Heart right ventricle (tissue), 16 donors: ENCODE measurements at regions not wholly inside any gene's neighbourhood (a gene's known extent, or its start where the extent isn't known, plus 50 kb on each side); places are given as distances from the start of the nearest gene placed in this dataset.

Source experiments
- ATAC-seq, 8 donors: fragments of 200-7000 bp; cut with Tn5 transposase; one replicate each; pipeline ENCODE4 v1.9.1; 2020; ENCODE audit warnings: mild to moderate bottlenecking in 8 of 8, moderate library complexity in 8 of 8, moderate number of reproducible peaks in 1 of 8
- DNase-seq, 2 donors: peaks; one replicate each; pipeline ENCODE4 v3.0.0-alpha.2; 2020
- H3K27ac ChIP-seq, 10 donors: fragments of 200-600 bp; sonication (generic) in 2 of 10; one replicate each; pipeline versions ENCODE4 v1.5.0 to v1.8.0; 2020 to 2022; ENCODE audit warnings: mild to moderate bottlenecking in 3 of 10
- H3K27me3 ChIP-seq, 7 donors: fragments of 200-600 bp; one replicate each; pipeline ENCODE4 v1.8.0; 2021 to 2022; ENCODE audit warnings: mild to moderate bottlenecking in 2 of 7
- H3K36me3 ChIP-seq, 9 donors: fragments of 200-600 bp; sonication (generic) in 1 of 9; one replicate each; pipeline versions ENCODE4 v1.5.0 to v1.8.0; 2020 to 2022; ENCODE audit warnings: mild to moderate bottlenecking in 2 of 9
- H3K4me1 ChIP-seq, 9 donors: fragments of 200-600 bp; sonication (generic) in 1 of 9; one replicate each; pipeline versions ENCODE4 v1.5.0 to v1.8.0; 2020 to 2022; ENCODE audit warnings: mild to moderate bottlenecking in 4 of 9
- H3K4me3 ChIP-seq, 10 donors: fragments of 200-600 bp; sonication (generic) in 2 of 10; one replicate each; pipeline versions ENCODE4 v1.5.0 to v1.8.0; 2020 to 2022; ENCODE audit warnings: mild to moderate bottlenecking in 7 of 10, moderate library complexity in 2 of 10
- H3K9me3 ChIP-seq, 11 donors: fragments of 200-600 bp in 10 of 11; sonication (generic) in 2 of 11; one replicate each; pipeline versions ENCODE4 v1.5.0 to v1.8.0; 2013 to 2022; ENCODE audit warnings: mild to moderate bottlenecking in 2 of 11, control low read depth in 1 of 11, moderate library complexity in 1 of 11
- CTCF ChIP-seq, 9 donors: fragments of 200-600 bp; sonication (generic) in 2 of 9; IDR thresholded peaks; one replicate each; pipeline versions ENCODE4 v1.5.0 to v1.8.0; 2021 to 2022; ENCODE audit warnings: antibody characterized with exemption in 9 of 9, mild to moderate bottlenecking in 5 of 9, moderate library complexity in 1 of 9
- WGBS, 2 donors: extraction: QIAGEN DNeasy Blood & Tissue Kit; methylation state at CpG; one replicate each; pipeline ENCODE4 v1.1.7; 2013; ENCODE audit warnings: inconsistent platforms in 1 of 2; 5-methylcytosine and 5-hydroxymethylcytosine counted together
- intact Hi-C, 10 donors: fragments of 100-400 bp; cut with DNase I; formaldehyde crosslinking; loops; one replicate each; pipeline versions ENCODE4 v1.11.1 to v1.14.2; 2022
- donor health status: Arrhythmogenic right ventricular cardiomyopathy.
- donor health status: ischemic (EF 13 %, LVEDD 7.1; RV severe dilation, severe dysfunction).
- donor health status: healthy with polysubstance abuse.
- donor health status: DM: no; HTN: yes; CAD: no.
- donor health status: DM: no; HTN: no; CAD: no.
- donor health status: ischemic (EF 25% LVEDD 6.9; RV normal size, moderate dysfunction).
- donor health status: ischemic (EF 25% LVEDD 5.7; RV mildly dilated, moderate dysfunction).
- donor health status: healthy.
- donor health status: DM: yes; HTN: yes; CAD: no.
- donor health status: Ischemic cardiomyopathy.
- donor health status: ischemic (EF 35%, LVEDD 5.7; RV mildly dilated, moderate dysfunction).
- donor health status: nonischemic (EF 11% LVEDD 7.7; RV severe dilation, severe dysfunction).
- donor health status: DM: yes; HTN: yes; CAD: no.
- donor health status: PGD.
- donor health status: ischemic (EF 29% LVEDD 5.4; RV normal size, mild dysfunction).
- donor health status: nonischemic (EF 23%, LVEDD 6.1; RV moderate dilation, normal function).

GRCh38 chr12:17778242-17778641, 311.8 kb downstream of the RERGL start:
- no peak for TF ChIP-seq CTCF (IDR thresholded peaks at IDR 0.05)
- H3K36me3 ChIP-seq: no peaks in the 10 kb centered on the region
- no peak for ATAC-seq
- no peaks in the 10 kb centered on the region for H3K27me3 ChIP-seq
- H3K4me3 ChIP-seq: no peak overlapping the region
- H3K4me1 ChIP-seq: no peaks in the 10 kb centered on the region
- intact Hi-C loops: loop anchor here in 6 of 10 donors (5.0 kb wide), 2 partner anchors 84 to 89 kb away; no protein-coding TSS in a partner anchor
- peaks cover 0 to 35% (median 0%) of the 10 kb centered on the region in 11 donors for H3K9me3 ChIP-seq
- no peak overlapping the region for H3K27ac ChIP-seq
- DNase-seq: no peak

GRCh38 chr12:17763366-17763765, 326.6 kb downstream of the RERGL start:
- ATAC-seq: no peak
- Histone ChIP-seq H3K4me3 (no peak overlapping the region), H3K36me3 (no peaks in the 10 kb centered on the region), H3K9me3 (peaks cover 0 to 38% (median 0%) of the 10 kb centered on the region in 11 donors), H3K27me3 (no peaks in the 10 kb centered on the region), H3K27ac (no peak overlapping the region), H3K4me1 (no peaks in the 10 kb centered on the region)
- TF ChIP-seq CTCF (IDR thresholded peaks at IDR 0.05): no peak
- intact Hi-C loops: loop anchor here in 7 of 10 donors (2.0 to 5.0 kb wide), 3 partner anchors 84 to 91 kb away; no protein-coding TSS in a partner anchor
- WGBS, 2 donors: 84 to 86% methylated on average over 4 of the region's 4 CpGs
- DNase-seq: no peak

GRCh38 chr12:17759982-17760381, 330.0 kb downstream of the RERGL start:
- DNase-seq (no peak), ATAC-seq (no peak)
- Histone ChIP-seq H3K4me1 (no peaks in the 10 kb centered on the region), H3K9me3 (peaks cover 0 to 65% (median 8%) of the 10 kb centered on the region in 11 donors), H3K36me3 (no peaks in the 10 kb centered on the region), H3K27me3 (no peaks in the 10 kb centered on the region), H3K4me3 (no peak overlapping the region), H3K27ac (no peak overlapping the region)
- 80 to 86% methylated on average over 8 of the region's 8 CpGs for WGBS, 2 donors
- TF ChIP-seq CTCF (IDR thresholded peaks at IDR 0.05): no peak
- intact Hi-C loops: loop anchor here in 7 of 10 donors (5.0 kb wide), 2 partner anchors 87 to 92 kb away; no protein-coding TSS in a partner anchor
